Sigmoid colon (tissue), 4 donors: ENCODE measurements at regions not wholly inside any gene's neighbourhood (a gene's known extent, or its start where the extent isn't known, plus 50 kb on each side); places are given as distances from the start of the nearest gene placed in this dataset.

Experiments
- CTCF ChIP-seq, 4 experiments: fragments of 450-650 bp in 3 of 4; fragments of 200-600 bp in 1 of 4; IDR thresholded peaks; one replicate each; pipeline ENCODE4 v1.5.1; 2016 to 2019; ENCODE audit warnings: antibody characterized with exemption in 4 of 4, mild to moderate bottlenecking in 3 of 4, moderate library complexity in 2 of 4
- EP300 ChIP-seq, 4 donors: sonication (generic); formaldehyde crosslinking; IDR thresholded peaks; one replicate each; pipeline ENCODE4 v1.6.1; 2017; ENCODE audit warnings: antibody characterized with exemption in 4 of 4
- POLR2A ChIP-seq, 2 donors: fragments of 450-650 bp; IDR thresholded peaks; one replicate each; pipeline ENCODE4 v1.6.1; 2016; ENCODE audit warnings: antibody characterized with exemption in 2 of 2, mild to moderate bottlenecking in 2 of 2, moderate library complexity in 2 of 2
- POLR2AphosphoS5 ChIP-seq, 4 donors: sonication (generic); formaldehyde crosslinking; IDR thresholded peaks; one replicate each; pipeline ENCODE4 v1.6.1; 2017; ENCODE audit warnings: antibody characterized with exemption in 4 of 4

- no peak for TF ChIP-seq POLR2A (IDR thresholded peaks at IDR 0.05)
- TF ChIP-seq POLR2AphosphoS5 (IDR thresholded peaks at IDR 0.05): no peak
- no peak for TF ChIP-seq CTCF (IDR thresholded peaks at IDR 0.05)
- no peak for TF ChIP-seq EP300 (IDR thresholded peaks at IDR 0.05)
Measured at GRCh38 chr13:65629926-65630325, 1600.2 kb downstream of the PCDH9 start.
